ENCODE measurements at regions not wholly inside any gene's neighbourhood (a gene's known extent, or its start where the extent isn't known, plus 50 kb on each side); places are given as distances from the start of the nearest gene placed in this dataset.

GRCh38 chr5:109959652-109960051, 269.9 kb downstream of the MAN2A1 start:
- no peak overlapping the region for H3K27ac Mint-ChIP-seq
- H3K27me3 Mint-ChIP-seq: no peaks in the 10 kb centered on the region
- H3K4me3 Mint-ChIP-seq: no peak overlapping the region
- peaks cover 2% of the 10 kb centered on the region for H3K36me3 Mint-ChIP-seq
- H3K9me3 Mint-ChIP-seq: no peaks in the 10 kb centered on the region
- H3K4me1 Mint-ChIP-seq: peaks cover 25% of the 10 kb centered on the region

DNA sequence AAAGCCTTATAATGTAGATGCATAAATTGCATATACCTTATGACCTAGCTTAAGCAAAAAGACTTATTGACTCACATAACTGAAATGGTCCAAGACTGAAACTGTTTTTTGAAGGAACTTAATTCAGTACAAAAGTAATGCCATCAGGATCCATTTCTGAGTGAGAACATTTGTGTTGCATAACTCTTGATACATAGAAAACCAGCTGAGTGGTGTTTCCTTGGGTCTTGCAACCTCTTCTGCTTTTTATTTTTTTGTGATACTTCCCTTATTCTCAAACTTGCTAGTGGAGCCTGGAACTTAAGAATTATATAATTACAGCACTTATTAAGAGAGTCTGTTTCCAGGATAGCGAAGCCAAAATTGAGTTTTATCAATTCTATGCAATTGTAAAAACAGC, 272.0 kb downstream of the MAN2A1 start:
- no peaks in the 10 kb centered on the region for H3K9me3 Mint-ChIP-seq
- no peaks in the 10 kb centered on the region for H3K27me3 Mint-ChIP-seq
- H3K27ac Mint-ChIP-seq: no peak overlapping the region
- peaks cover 29% of the 10 kb centered on the region for H3K4me1 Mint-ChIP-seq
- H3K4me3 Mint-ChIP-seq: no peak overlapping the region
- peaks cover 2% of the 10 kb centered on the region for H3K36me3 Mint-ChIP-seq

DNA sequence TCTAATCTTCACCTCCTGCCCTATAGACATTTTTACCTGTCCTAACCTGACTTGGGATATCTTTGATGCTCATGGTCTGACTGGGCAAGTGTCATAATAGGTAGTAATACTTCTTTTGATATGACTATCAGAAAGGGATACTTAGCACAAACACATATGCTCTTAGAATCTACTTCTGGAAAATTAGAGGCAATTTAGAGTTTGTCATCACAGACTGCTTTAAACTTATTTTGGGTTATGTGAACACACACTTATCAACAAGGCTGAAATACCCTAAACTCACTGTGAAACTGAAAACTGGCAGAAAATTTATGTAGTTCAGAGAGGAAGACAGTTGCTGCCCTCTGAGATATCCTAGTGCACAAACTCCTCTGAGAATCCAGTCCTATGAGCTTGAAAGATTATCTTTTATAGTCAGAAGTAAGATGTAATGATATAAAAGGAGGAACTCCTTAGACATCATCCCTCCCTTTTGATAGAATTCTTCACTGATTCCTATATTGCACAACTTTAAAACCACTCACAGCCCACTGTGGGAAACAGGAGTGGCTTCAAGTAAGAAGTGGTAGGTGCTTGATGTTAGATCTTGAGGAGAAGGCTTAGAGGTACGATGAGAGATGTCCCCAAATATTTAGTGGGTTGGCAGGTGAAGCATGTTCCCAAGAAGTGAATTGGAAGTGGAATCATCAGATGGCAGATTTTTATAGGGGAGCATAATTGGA, 273.3 kb downstream of the MAN2A1 start:
- Mint-ChIP-seq H3K9me3 (no peaks in the 10 kb centered on the region), H3K36me3 (peaks cover 2% of the 10 kb centered on the region), H3K27ac (no peak overlapping the region), H3K4me3 (no peak overlapping the region), H3K4me1 (peaks cover 28% of the 10 kb centered on the region), H3K27me3 (no peaks in the 10 kb centered on the region)

- Mint-ChIP-seq H3K36me3 (peaks cover 2% of the 10 kb centered on the region), H3K27ac (no peak overlapping the region), H3K27me3 (no peaks in the 10 kb centered on the region), H3K9me3 (no peaks in the 10 kb centered on the region), H3K4me1 (peaks cover 17% of the 10 kb centered on the region), H3K4me3 (no peak overlapping the region)
Observed at GRCh38 chr5:109964136-109964535, 274.4 kb downstream of the MAN2A1 start.

- H3K27ac Mint-ChIP-seq: peak overlapping the region; percentile 25
- H3K36me3 Mint-ChIP-seq: peaks cover 2% of the 10 kb centered on the region
- H3K4me1 Mint-ChIP-seq: peaks cover 15% of the 10 kb centered on the region
- H3K27me3 Mint-ChIP-seq: no peaks in the 10 kb centered on the region
- no peaks in the 10 kb centered on the region for H3K9me3 Mint-ChIP-seq
- H3K4me3 Mint-ChIP-seq: no peak overlapping the region
Observed at GRCh38 chr5:109965634-109966033, 275.9 kb downstream of the MAN2A1 start.

- Mint-ChIP-seq H3K27me3 (no peaks in the 10 kb centered on the region), H3K36me3 (no peaks in the 10 kb centered on the region), H3K9me3 (no peaks in the 10 kb centered on the region), H3K4me3 (no peak overlapping the region), H3K4me1 (peaks cover 27% of the 10 kb centered on the region), H3K27ac (peak overlapping the region; percentile 56)
Observed at GRCh38 chr5:109971968-109972367, 282.2 kb downstream of the MAN2A1 start.

DNA sequence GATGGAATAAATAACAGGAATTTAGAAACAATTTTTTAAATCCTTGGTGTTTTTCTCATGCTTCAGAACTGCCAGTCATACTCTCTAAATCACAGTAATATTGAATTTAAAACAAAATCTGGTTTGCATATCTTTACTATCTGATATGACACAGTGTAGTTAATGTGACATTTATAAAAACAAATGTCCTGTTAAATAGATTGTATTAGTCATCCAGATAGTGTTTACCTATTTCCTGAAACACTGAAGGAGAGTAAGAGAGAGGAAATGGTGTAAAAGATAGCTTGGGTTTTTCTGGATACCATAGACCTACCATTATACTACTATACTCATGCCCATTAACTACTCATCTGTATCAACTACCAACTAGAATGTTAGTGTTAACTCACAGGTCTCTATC, 292.3 kb downstream of the MAN2A1 start:
- Mint-ChIP-seq H3K27me3 (no peaks in the 10 kb centered on the region), H3K9me3 (no peaks in the 10 kb centered on the region), H3K36me3 (peaks cover 2% of the 10 kb centered on the region), H3K4me1 (peaks cover 3% of the 10 kb centered on the region), H3K4me3 (no peak overlapping the region), H3K27ac (no peak overlapping the region)

- H3K4me1 Mint-ChIP-seq: peaks cover 3% of the 10 kb centered on the region
- H3K36me3 Mint-ChIP-seq: peaks cover 2% of the 10 kb centered on the region
- H3K27me3 Mint-ChIP-seq: no peaks in the 10 kb centered on the region
- peak overlapping the region; percentile 8 for H3K27ac Mint-ChIP-seq
- no peaks in the 10 kb centered on the region for H3K9me3 Mint-ChIP-seq
- no peak overlapping the region for H3K4me3 Mint-ChIP-seq
Observed at GRCh38 chr5:109982966-109983534, 293.3 kb downstream of the MAN2A1 start.

GRCh38 chr5:109986726-109987125, 297.0 kb downstream of the MAN2A1 start:
- H3K4me1 Mint-ChIP-seq: no peaks in the 10 kb centered on the region
- H3K27ac Mint-ChIP-seq: no peak overlapping the region
- no peaks in the 10 kb centered on the region for H3K27me3 Mint-ChIP-seq
- no peak overlapping the region for H3K4me3 Mint-ChIP-seq
- H3K9me3 Mint-ChIP-seq: no peaks in the 10 kb centered on the region
- peaks cover 2% of the 10 kb centered on the region for H3K36me3 Mint-ChIP-seq

GRCh38 chr5:109987355-109987754, 297.6 kb downstream of the MAN2A1 start:
- peaks cover 2% of the 10 kb centered on the region for H3K36me3 Mint-ChIP-seq
- H3K9me3 Mint-ChIP-seq: no peaks in the 10 kb centered on the region
- H3K27me3 Mint-ChIP-seq: no peaks in the 10 kb centered on the region
- no peaks in the 10 kb centered on the region for H3K4me1 Mint-ChIP-seq
- no peak overlapping the region for H3K27ac Mint-ChIP-seq
- H3K4me3 Mint-ChIP-seq: no peak overlapping the region

GRCh38 chr5:109987970-109988369, 298.2 kb downstream of the MAN2A1 start:
- Mint-ChIP-seq H3K4me3 (no peak overlapping the region), H3K27me3 (no peaks in the 10 kb centered on the region), H3K9me3 (no peaks in the 10 kb centered on the region), H3K27ac (no peak overlapping the region), H3K36me3 (peaks cover 2% of the 10 kb centered on the region), H3K4me1 (no peaks in the 10 kb centered on the region)

DNA sequence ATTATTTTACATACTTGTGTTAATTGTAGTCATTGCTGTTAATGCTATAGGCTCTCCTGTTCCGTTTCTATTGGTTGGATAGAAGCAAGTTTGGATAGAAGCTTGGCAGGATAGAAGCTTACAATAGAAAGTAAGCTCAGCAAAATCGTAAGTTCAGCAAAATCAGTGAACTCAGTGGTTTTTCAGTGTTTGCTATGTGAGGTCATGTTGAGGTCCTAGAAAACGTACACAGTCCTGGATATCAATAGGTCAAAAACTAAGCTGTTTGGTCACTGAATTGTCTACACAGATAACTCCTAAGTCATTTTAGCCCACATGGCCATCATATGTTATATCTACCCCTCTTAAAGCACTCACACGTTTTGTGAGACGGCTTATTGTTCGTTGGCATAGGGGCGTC, 299.4 kb downstream of the MAN2A1 start:
- H3K4me1 Mint-ChIP-seq: no peaks in the 10 kb centered on the region
- no peak overlapping the region for H3K4me3 Mint-ChIP-seq
- H3K27ac Mint-ChIP-seq: no peak overlapping the region
- peaks cover 2% of the 10 kb centered on the region for H3K36me3 Mint-ChIP-seq
- no peaks in the 10 kb centered on the region for H3K9me3 Mint-ChIP-seq
- H3K27me3 Mint-ChIP-seq: no peaks in the 10 kb centered on the region

DNA sequence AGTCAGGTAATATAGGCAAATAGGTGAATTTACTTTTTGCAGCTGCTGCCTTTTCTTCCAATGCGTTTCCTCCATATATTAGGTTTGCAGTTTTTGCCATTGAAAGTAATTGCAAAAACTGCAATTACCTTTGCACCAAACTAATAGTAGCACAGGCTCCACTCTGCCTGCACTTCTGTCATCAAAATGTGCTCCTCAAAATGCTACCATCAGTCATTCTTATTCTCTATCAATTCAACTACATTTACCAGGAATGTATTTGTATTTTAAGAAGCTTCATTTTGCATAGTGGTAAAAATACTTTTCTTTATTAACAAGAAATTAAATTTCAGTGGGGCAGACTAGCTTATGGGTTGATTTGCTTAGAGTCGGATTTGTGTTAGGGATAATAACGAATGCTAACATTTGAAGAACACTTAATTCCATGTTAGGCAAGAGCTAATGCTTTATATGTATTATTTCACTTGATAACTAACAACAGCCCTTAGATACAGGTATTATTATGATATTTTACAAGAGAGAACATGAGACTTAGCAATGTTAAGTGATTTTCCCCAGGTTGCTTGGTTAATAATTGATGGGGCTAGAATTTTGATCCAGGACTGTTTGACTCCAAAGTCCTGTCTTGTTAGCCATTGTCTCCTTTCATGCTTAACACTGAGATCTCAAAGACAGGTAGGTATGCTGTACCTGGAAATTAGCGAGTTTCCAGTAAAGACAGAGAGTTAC, 300.4 kb downstream of the MAN2A1 start:
- Mint-ChIP-seq H3K27ac (no peak overlapping the region), H3K4me3 (no peak overlapping the region), H3K36me3 (peaks cover under 1% of the 10 kb centered on the region), H3K4me1 (no peaks in the 10 kb centered on the region), H3K9me3 (no peaks in the 10 kb centered on the region), H3K27me3 (no peaks in the 10 kb centered on the region)

DNA sequence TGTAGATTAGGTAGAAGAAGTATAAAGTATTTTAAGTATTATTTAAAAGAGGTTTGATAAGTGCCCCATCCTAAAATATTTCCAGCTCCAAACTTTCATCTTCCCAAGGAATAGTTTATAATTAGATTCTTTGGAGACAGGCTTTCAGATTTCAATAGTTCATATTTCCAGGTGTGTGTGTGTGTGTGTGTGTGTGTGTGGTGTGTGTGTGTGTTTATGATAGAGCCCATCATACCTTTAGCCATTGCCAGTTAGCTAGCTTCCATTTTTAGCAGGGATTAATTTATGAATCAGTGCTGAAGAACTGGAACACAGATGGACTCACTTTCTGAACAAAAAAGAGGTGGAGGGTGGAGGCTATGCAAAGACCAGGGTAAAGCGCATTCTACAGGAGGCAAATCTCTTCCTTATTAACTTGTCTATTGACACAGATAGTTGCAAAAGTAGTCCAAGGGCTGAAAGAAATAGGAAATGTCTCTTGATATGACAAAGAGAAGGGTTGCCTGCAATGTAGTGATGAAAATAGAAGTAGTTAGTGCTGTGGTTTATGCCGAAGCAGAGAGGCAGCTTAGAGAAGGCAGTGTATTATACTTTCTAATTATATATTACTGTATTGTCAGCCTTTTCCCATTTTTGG, 301.1 kb downstream of the MAN2A1 start:
- no peaks in the 10 kb centered on the region for H3K9me3 Mint-ChIP-seq
- H3K4me1 Mint-ChIP-seq: no peaks in the 10 kb centered on the region
- H3K4me3 Mint-ChIP-seq: no peak overlapping the region
- H3K36me3 Mint-ChIP-seq: no peaks in the 10 kb centered on the region
- no peak overlapping the region for H3K27ac Mint-ChIP-seq
- H3K27me3 Mint-ChIP-seq: no peaks in the 10 kb centered on the region

DNA sequence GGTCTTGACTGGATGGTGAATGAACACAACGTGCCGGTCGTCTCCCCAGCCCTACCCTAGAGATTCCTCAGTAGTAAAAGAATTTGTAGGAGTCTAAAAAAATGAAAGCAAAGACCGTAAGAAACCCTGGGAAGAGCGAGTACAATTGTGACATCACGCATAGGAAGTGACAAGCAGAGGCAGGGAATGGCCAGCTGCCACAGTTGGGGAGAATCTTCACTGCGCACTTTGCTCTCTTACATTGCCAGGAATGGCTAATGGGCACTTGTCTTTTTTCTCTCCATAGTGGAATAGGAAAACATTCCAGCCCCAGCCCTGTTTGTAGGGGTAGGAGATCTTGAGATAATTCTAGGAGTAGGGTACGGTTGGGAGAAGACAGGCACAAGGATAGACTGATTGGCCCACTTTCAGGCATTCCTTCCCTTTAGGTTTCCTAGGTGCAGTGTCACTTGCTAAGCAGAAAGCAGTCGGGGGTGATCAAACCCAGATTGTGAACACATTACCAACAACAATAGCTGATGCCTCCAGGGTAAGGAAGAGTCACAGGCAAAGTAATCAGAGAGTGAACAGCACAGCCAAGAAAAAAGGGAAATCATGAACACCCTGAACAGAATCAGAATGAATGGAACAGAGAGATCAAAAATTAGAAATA, 302.7 kb downstream of the MAN2A1 start:
- H3K4me1 Mint-ChIP-seq: no peaks in the 10 kb centered on the region
- no peaks in the 10 kb centered on the region for H3K27me3 Mint-ChIP-seq
- H3K27ac Mint-ChIP-seq: no peak overlapping the region
- no peaks in the 10 kb centered on the region for H3K9me3 Mint-ChIP-seq
- no peak overlapping the region for H3K4me3 Mint-ChIP-seq
- H3K36me3 Mint-ChIP-seq: no peaks in the 10 kb centered on the region

Measured in activated naive CD4-positive, alpha-beta T cell treated with anti-CD3 and anti-CD28 coated beads, Interleukin-2, amount 50 U/mL, for 24 hours (primary cell).